ENCODE measurements at regions not wholly inside any gene's neighbourhood (a gene's known extent, or its start where the extent isn't known, plus 50 kb on each side); places are given as distances from the start of the nearest gene placed in this dataset.

DNA sequence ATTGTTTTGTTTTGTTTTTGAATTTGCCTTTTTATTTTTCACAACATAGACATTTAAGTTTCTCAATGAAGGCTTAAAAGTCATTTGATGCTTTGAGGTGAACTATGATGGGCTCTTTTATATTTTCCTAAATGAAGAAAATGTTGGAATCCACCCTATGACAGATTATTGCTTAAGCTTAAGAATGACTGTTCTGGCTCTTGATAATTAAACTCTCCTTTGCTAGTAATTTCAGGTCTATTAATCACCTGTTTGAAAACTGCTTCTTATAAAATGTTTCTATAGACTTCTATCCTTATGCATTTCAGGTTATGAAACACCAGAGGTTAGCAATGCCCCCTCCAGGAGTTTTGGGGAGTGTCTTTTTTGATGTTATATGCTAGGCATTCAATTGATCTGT lies 424.1 kb upstream of the DYNLRB2 start:
- Histone ChIP-seq H3K4me1 (replicated peaks) (no peaks in the 10 kb centered on the region), H3K4me3 (no peak overlapping the region), H3K36me3 (no peaks in the 10 kb centered on the region), H3K9me3 (no peaks in the 10 kb centered on the region), H3K27ac (no peak overlapping the region), H3K27me3 (replicated peaks; ENCODE audit: insufficient read depth) (no peaks in the 10 kb centered on the region)
- DNase-seq (ENCODE audit: low spot score), result no peak
- intact Hi-C loops (cut with DNase I), result no loop called here
- TF ChIP-seq POLR2A (IDR thresholded peaks at IDR 0.05) (no peak), POLR2AphosphoS5 (IDR thresholded peaks at IDR 0.05) (no peak)
- TF ChIP-seq, protein P1, sequence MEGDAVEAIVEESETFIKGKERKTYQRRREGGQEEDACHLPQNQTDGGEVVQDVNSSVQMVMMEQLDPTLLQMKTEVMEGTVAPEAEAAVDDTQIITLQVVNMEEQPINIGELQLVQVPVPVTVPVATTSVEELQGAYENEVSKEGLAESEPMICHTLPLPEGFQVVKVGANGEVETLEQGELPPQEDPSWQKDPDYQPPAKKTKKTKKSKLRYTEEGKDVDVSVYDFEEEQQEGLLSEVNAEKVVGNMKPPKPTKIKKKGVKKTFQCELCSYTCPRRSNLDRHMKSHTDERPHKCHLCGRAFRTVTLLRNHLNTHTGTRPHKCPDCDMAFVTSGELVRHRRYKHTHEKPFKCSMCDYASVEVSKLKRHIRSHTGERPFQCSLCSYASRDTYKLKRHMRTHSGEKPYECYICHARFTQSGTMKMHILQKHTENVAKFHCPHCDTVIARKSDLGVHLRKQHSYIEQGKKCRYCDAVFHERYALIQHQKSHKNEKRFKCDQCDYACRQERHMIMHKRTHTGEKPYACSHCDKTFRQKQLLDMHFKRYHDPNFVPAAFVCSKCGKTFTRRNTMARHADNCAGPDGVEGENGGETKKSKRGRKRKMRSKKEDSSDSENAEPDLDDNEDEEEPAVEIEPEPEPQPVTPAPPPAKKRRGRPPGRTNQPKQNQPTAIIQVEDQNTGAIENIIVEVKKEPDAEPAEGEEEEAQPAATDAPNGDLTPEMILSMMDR (IDR thresholded peaks at IDR 0.05), result no peak

DNA sequence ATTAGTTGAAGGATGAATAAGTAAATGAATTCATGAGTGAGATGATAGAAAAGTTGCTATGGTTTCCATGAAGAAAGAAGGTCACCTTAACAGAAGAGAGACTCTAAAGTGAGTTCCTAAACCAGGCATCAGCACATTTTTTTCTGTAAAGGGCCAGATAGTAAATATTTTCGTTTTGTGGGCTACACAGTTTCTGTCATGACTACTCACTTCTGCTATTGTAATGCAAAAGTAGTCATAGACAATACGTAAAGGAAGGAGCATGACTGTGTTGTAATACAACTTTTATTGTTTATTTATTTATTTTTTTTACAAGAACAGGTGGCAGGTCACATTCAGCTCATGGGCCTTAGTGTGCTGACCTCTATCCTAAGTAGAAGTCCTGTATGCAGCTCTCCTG lies 426.1 kb upstream of the DYNLRB2 start:
- intact Hi-C loops (cut with DNase I), result no loop called here
- Histone ChIP-seq H3K36me3 (no peaks in the 10 kb centered on the region), H3K9me3 (no peaks in the 10 kb centered on the region), H3K4me3 (no peak overlapping the region), H3K4me1 (replicated peaks) (no peaks in the 10 kb centered on the region), H3K27ac (no peak overlapping the region), H3K27me3 (replicated peaks; ENCODE audit: insufficient read depth) (no peaks in the 10 kb centered on the region)
- TF ChIP-seq POLR2A (IDR thresholded peaks at IDR 0.05) (no peak), POLR2AphosphoS5 (IDR thresholded peaks at IDR 0.05) (no peak)
- TF ChIP-seq, protein P1 (IDR thresholded peaks at IDR 0.05), result no peak
- no peak for DNase-seq (ENCODE audit: low spot score)
- WGBS, result 58% methylated on average over 2 of the region's 2 CpGs

DNA sequence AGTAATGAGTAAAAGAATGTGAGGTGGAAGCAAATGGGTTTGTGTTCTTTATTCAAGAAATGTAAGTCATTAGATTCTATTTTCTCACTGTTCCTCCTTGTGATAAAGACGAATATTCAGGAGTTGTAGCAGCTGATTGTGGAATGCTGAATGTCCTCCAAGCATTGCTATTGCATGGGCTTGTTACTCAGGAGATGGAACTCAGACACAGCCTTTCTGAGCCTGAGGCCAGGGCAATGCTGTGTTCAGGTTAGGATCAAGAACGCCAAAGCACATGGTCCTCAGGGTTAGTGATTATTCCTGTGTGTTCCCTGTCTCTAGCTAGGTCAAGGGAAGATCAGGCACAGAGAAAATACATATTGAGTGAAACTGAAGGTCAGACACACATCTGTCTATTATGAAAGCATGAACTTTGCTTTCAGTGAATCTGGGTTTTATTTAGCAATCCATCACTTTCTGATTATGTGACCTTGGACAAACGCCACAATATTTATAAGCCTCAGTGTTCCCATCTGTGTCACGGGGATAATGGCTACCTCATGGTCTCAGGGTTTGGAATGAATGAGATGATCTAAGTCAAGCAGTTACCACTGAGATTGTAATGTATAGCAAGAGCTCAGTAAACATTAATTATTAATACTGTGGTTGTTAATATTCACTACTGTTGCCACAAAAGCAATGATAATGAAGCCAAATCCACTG lies 426.8 kb upstream of the DYNLRB2 start:
- no peak overlapping the region for H3K27ac ChIP-seq

DNA sequence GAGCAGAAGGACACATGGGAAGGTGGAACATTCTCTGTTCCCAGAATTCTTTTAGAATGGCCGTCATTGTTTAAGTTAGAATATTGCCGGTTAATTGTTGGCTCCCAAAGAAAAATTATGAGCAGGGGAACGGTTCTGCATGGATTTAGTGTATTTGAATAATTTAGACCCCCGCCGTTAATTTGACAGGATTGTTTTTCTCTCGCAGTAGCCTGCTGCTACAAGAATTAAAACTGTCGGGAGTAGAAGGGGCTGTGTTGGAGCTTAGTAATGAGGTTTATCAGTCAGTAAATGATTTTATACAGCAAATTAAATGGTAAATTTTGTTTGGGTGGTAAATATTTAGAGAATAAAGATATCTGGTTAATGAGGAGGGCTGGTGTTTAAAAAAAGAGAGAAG lies 431.2 kb upstream of the DYNLRB2 start:
- Histone ChIP-seq H3K36me3 (no peaks in the 10 kb centered on the region), H3K4me1 (replicated peaks) (no peaks in the 10 kb centered on the region), H3K9me3 (no peaks in the 10 kb centered on the region), H3K27ac (no peak overlapping the region), H3K27me3 (replicated peaks; ENCODE audit: insufficient read depth) (no peaks in the 10 kb centered on the region), H3K4me3 (no peak overlapping the region)
- TF ChIP-seq, protein P1 (IDR thresholded peaks at IDR 0.05), result no peak
- TF ChIP-seq POLR2A (IDR thresholded peaks at IDR 0.05) (no peak), POLR2AphosphoS5 (IDR thresholded peaks at IDR 0.05) (no peak)
- intact Hi-C loops (cut with DNase I), result no loop called here
- no peak for DNase-seq (ENCODE audit: low spot score)
- 64% methylated on average over 7 of the region's 7 CpGs for WGBS

More for the DNA sequence above, 426.8 kb upstream of the DYNLRB2 start:
- Histone ChIP-seq H3K4me1 (replicated peaks) (no peaks in the 10 kb centered on the region), H3K36me3 (no peaks in the 10 kb centered on the region), H3K4me3 (no peak overlapping the region), H3K27me3 (replicated peaks; ENCODE audit: insufficient read depth) (no peaks in the 10 kb centered on the region), H3K9me3 (no peaks in the 10 kb centered on the region)
- intact Hi-C loops (cut with DNase I), result no loop called here
- no peak for TF ChIP-seq POLR2AphosphoS5 (IDR thresholded peaks at IDR 0.05)
- TF ChIP-seq, protein P1 (IDR thresholded peaks at IDR 0.05), result no peak
- TF ChIP-seq POLR2A (IDR thresholded peaks at IDR 0.05), result no peak
- DNase-seq (ENCODE audit: low spot score), result no peak
- WGBS, result 62% methylated on average over 4 of the region's 4 CpGs

DNA sequence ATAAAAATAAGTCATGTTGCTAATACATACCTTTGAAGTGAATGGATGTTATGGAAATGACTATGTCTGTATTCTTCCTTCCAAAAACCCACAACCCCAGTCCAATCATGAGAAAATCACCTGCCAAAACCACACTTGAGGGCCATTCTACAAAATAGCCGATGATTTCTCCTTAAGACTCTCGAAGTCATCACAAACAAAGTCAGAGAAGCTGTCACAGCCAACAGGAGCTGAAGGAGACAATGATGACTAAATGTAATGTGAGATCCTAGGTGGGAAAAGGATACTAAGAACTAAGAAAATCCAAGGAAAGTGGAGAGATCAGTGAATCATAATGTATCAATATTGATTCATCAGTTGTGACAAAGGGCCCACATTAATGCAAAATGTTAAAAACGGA lies 432.9 kb upstream of the DYNLRB2 start:
- no peaks in the 10 kb centered on the region for H3K27me3 ChIP-seq (replicated peaks; ENCODE audit: insufficient read depth)
- intact Hi-C loops (cut with DNase I), result no loop called here
- H3K9me3 ChIP-seq, result no peaks in the 10 kb centered on the region
- no peak overlapping the region for H3K27ac ChIP-seq
- H3K4me3 ChIP-seq, result no peak overlapping the region
- H3K36me3 ChIP-seq, result no peaks in the 10 kb centered on the region
- 91% methylated on average over 3 of the region's 3 CpGs for WGBS
- no peak for DNase-seq (ENCODE audit: low spot score)
- no peaks in the 10 kb centered on the region for H3K4me1 ChIP-seq (replicated peaks)
- no peak for TF ChIP-seq POLR2AphosphoS5 (IDR thresholded peaks at IDR 0.05)
- TF ChIP-seq, protein P1 (IDR thresholded peaks at IDR 0.05), result no peak
- TF ChIP-seq POLR2A (IDR thresholded peaks at IDR 0.05), result no peak
